Stimulated activated CD8-positive, alpha-beta memory T cell treated with anti-CD3 and anti-CD28 coated beads, Interleukin-15, amount 100 ng/mL, for 1 hour (primary cell): ENCODE measurements at regions not wholly inside any gene's neighbourhood (a gene's known extent, or its start where the extent isn't known, plus 50 kb on each side); places are given as distances from the start of the nearest gene placed in this dataset.
"Not testable (repeated sequence)": the region's sequence is repeated elsewhere in the genome, so short reads cannot be mapped to it uniquely, and the experiment has no call there.

Experiments
- DNase-seq: peaks from one replicate; pipeline ENCODE4 v3.0.0-alpha.2; 2020; ENCODE audit warnings: low read depth

DNA sequence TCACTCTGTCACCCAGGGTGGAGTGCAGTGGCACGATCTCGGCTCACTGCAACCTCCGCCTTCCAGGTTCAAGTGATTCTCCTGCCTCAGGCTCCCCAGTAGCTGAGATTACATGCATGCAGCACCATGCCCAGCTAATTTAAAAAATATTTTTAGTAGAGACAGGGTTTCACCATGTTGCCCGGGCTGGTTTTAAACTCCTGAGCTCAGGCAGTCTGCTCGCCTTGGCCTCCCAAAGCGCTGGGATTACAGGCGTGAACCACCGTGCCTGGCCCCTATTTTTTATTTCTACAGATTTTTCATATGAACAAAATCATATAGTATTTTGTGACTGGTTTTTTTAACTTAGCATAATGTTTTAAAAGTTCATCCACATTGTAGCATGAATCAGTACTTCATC lies 310.6 kb downstream of the RPS24 start:
- not testable (repeated sequence) for DNase-seq

DNA sequence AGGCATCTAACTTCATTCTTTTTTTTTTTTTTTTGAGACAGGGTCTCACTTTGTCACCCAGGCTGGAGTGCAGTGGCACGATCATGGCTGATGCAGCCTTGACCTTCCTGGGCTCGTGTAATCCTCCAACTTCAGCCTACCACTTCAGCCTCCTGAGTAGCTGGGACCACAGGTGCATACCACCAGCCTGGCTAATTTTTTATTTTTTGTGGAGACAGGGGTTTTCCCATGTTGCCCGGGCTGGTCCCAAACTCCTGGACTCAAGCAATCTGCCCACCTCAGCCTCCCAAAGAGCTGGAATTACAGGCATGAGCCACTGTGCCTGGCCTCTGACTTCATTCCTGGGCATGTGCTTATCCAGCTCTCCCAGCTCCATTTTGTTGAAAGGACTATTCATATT lies 311.9 kb downstream of the RPS24 start:
- not testable (repeated sequence) for DNase-seq

DNA sequence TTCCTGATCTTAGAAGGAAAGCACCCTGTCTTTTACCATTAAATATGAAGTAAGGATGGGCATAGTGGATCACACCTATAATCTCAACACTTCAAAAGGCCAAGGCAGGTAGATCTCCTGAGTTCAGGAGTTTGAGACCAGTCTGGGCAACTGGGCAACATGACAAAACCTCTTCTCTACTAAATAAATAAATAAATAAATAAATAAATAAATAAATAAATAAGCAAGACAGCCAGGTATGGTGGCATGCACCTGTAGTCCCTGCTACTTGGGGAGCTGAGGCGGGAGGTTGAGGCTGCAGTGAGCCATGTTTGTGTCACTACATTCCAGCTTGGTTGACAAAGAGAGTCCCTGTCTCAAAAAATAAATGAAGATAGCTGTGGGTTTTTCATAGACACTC lies 313.1 kb downstream of the RPS24 start:
- DNase-seq = no peak

DNA sequence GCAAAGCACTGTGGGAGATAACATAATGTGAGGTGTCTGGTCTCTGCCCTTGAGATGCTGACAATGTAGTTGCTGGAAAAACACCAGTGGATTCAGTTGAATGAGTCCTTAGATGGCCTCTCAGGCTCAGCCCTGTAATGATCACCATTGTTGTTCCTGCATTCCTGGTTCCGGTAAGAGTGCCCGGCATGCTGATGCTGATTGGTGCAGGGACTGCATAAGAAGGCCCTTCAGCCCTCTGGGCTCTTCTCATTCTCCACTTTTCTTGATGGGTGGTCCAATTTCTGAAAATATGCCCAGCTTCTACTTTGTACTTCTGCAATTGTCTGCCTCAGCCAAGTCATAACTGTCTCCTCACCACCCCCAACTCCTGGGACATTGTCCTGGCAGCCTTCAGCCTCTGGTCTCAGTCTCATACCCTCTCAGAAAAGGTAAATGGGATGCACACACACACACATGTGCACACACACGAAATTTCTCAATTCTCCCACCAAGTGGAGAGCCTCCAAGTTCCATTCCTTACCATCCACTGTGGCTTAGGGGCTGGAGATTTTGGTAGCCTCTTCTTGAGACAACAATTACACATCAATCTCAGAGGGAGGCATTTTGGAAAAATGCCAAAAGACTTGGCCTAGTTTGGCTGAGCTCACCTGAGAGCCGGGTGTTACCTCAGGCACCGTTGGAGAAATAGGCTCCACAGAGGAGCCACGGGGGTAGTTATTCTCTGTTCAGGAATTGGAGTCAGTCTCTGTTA lies 314.9 kb downstream of the RPS24 start:
- no peak for DNase-seq

DNA sequence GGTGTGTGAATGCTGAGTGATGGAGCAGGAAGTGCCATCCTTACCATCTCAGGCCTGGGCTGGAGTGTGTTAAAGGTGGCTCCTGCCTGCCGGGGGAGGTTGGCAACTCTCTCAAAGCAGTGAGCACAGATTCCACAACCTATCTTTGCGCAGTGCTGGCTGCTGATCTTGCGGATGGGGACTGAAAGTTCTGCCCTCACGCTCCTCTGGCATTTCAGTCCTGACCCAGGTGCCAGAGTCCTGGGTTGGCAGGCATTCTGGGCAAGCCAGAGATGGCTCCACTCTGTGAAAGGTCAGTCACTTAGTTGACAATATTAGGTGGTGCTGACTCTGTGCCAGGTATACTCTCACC lies 315.5 kb downstream of the RPS24 start:
- no peak for DNase-seq

DNA sequence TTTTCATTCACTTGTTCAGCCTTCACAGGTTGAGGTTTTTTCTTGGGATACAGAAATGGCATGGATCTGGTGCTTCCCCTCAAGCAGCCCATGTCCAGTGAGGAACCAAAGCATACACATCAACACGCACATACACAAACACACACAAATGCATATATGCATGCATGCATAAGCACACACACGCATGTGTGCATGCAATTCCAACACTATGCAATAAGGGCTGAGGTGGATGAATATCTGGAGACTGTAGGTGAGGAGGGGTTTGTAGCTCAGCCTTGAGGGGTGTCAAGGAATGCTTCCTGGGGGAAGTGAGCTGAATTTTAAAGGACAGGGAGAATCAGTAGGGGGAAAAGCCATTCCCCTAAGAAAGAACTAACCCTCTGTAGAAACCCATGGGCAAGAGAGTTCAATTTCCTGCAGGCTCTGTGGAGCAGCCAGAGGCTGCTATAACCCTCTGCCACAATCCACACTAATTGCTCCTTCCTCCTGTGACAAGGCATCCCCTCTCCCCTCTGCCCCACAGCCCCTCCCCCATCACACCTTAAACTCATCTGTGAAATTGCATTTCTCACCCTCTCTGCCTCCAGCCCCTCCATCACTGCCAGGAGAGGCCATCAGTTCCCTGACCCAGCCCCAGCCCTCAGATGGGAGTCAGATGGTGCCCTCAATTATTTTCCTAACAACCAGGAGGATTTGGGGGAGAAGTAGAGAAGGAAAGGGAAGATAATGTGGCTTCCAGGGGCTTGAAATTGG lies 316.4 kb downstream of the RPS24 start:
- DNase-seq = no peak

DNA sequence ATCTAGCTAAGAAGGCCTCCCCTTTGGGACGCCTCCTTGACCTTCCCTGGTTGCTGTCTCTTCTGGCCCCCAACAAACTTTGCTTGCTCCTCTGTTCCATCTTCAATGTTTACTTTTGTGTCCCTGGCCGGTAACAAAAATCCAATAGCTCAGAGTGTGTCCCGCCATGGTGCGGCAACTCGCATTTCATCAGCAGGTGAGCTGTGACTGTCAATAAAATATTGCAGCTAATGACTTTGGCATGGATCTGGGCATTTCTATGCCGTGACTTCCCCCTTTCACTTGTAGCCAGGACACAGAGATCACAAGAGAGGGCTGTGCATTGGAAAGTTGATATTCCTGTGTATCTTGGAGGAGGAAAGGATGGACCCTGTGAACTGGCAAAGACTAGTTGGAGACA lies 317.6 kb downstream of the RPS24 start:
- DNase-seq = no peak

DNA sequence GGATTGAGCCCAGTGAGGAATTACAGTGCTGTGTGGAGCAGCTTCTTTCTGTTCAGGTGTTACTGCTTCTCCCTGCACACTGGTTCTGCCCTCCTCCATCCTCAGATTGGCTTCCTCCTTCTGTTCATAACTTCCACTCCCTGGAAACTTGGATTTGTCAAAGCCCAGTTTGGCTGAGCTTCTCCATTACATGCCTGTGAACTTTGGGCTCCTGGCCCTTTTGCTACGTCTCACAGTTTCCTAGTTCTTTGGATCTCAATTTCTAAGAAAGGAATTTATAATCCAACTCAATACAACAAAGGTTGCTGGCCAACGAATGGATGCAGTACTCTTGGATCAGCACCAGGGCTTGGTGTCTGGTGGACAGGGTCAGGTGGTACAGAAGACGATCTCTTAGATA lies 318.1 kb downstream of the RPS24 start:
- no peak for DNase-seq

DNA sequence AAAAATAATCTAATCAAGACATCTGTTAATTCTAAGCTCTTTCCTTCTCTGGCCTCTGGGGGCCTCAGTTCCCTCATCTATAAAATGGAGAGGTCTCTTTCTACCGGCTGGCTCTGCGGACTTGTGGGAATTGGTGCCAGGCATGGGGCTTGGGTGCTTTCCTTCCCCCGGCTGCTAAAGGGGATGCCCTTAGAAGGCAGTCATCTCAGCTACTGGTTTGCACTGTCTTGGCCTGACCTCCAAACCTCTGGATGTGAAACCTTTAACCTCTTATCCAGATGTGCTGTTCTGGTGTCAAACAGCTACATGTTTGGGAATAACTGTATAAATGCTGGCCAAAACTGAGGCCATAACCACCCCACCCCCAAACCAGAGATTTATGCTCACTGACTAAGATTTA lies 320.0 kb downstream of the RPS24 start:
- no peak for DNase-seq

DNA sequence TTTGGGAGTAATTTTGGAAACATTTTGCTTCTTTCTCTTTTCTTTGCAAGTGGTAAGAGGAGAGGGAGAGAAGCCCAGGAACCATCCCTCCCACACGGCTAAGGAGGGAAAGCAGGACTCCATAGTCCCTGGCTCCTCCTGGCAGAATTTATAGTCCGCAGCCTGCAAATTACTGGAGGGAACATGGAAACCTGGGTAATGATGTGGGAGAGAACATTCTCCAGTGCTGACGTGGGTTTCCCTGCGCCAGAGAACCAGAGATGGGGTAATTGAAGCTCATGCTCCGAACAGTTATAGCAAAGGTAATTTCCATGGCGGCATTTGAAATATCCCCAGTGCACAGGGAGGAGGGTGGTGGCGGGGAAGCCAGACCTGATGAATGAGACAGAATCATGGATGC lies 320.4 kb downstream of the RPS24 start:
- DNase-seq = no peak

DNA sequence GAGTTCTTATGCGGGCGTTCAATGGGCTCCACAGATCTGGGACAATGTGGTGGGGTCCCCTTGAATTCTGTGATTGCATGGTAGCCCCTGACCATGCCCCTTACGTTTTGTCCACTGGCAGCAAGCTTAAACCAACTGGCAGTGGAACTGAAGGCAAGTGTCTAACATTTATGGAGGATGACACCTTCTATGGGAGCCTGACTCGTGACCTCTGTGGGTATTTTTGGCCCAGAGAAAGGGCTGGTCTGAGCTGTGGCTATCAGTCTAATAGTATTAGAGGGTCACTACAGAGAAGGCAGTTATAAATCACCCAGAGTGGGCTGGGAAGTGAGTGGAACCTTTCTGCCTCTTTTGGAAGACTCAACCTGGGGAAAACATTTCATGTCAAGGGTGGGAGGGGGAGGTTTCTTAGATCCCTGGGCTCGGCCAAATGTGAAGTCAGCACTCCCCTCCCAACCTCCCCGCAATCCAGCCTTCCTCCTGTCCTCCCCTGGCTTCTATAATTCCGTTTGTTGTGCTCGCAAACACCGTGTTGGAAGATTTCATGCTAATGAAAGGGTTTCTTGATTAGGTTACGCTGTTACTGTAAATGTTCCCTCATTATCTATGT lies 322.7 kb downstream of the RPS24 start:
- no peak for DNase-seq

DNA sequence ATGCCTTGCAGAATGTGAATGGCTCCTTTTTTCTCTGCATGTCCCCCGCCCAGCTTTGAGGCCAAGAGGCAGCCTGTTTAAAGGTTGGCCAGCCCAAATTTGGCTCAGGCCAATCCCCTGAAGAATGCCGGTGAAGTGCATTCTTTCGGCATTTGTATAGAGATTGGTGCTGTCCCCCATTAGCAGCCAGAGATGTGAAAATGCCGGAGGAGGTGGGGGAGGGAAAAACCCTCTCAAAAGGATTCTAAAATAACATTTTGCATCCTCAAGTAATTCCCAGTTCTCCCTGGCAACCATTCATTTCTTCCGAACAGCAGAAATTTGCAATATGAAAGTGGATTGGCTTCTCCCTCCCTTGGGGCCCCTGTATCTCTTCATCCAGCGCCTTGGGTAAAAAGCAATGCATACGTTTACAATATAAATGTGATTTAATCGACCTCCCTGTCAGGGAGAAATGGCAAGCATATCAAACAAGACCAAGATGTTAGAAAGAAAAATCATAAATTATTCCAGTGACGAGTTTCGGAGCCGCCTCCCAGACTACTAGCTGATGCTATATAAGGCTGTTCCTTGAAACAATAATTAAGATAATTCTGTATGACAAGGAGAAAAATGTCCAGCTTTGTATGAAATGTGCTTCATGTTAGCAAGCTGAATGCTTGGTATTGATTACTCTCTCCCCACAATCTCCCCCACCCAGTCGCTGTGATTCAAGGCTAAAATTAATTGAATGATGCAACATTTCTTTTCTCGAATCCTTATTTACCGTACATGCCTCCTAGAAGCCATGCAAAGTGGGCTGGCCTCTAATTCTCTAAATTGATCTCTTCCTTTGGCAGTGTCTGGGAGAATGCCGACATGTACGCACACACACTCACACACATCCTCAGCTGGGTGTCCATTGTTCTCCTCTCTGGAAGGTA lies 323.7 kb downstream of the RPS24 start:
- no peak for DNase-seq

DNA sequence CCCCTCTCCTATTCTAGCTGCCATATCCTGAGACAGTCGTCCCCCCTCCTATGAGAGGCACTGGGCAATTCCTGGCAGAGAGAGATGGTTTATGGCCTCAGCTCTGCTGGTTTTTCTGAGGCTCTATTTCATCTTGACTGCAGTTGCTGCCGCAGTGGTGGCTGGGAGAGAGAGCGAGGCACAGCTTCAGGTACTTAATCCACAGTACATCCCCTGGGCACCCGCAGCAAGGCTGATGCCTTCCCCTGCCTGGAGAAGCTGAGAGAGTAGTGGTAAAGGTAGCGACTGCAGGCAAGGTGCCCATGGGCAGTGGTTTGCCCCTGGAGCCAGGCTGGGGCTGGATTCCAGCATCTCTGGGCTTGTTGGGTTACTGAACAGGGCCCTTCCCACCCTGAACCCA lies 324.7 kb downstream of the RPS24 start:
- no peak for DNase-seq

DNA sequence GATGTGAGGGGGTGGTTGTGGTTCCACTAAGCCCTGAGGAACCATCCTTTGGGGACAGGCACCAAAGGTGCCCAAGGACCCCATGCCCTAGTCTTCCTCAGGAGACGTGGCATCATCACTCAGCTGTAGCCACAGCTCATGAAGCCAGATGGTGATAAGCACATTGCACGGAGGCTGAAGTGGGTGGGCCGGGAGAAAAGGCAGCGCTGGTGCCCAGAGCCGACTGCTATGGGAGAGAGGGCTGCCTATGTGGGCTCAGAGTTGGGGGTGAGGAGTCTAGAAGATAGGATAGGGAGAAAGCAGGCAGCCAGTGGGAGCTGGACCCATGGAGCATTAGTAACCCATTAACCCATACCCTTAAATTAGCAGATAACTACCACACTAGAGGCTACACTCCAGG lies 325.3 kb downstream of the RPS24 start:
- DNase-seq = no peak

DNA sequence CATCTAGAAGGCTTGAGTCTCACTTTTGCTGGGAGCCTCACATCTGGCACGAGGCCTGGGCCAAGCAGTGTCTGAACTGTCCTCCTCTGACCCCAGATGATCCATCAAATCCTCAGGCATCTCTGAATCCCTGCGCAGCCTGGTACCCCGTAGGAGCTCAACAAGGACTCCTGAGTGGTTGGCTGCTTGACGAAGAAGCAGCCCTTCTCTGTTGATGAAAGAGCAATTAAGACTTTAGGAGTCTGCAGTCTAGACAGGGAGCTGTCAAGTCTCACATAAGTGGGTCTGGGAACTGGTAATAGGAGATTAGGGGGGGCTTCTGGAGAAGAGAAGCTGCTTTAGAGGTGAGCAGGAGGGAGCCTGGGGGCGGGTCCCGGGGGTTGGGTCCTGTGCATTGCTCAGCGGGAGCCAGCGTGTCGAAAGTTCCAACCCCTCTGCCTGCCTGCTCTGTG lies 326.0 kb downstream of the RPS24 start:
- DNase-seq = no peak

DNA sequence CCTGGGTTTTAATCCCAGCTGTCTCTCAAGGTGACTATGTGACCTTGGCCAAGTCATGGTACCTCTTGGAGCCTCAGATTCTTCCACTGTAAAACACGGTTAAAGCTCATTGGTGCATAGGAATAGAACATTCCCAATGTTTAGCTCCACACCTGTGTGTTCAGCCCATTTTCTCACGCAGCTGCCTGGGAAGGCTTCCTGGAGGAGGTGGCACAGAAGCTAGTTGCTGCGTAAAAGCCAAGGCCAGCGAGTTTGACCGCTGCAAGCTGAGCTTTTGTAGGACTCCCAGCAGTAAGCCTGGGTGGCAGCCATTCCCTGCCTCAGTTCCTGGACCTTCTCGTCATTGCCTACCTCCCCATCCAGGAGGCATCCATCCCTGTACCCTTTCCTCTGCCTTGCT lies 326.6 kb downstream of the RPS24 start:
- no peak for DNase-seq

DNA sequence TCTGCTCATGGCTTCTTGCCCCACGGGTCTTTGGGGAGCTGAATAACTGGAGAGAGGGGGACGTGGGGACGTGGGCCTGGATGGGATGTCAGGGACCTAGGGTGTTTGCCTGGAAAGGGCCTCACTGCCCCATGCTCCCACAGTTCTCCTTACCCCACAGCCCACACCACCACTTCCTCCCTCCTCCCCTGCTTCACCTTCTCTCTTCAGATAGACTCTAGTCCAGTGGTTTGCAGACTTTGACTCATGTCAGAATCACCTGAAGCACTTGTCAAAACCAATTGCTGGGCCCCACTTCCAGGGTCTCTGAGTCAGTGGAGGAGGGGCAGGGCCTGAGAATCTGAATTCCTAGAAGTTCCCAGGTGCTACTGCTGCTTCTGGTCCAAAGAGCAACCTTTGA lies 327.4 kb downstream of the RPS24 start:
- no peak for DNase-seq

DNA sequence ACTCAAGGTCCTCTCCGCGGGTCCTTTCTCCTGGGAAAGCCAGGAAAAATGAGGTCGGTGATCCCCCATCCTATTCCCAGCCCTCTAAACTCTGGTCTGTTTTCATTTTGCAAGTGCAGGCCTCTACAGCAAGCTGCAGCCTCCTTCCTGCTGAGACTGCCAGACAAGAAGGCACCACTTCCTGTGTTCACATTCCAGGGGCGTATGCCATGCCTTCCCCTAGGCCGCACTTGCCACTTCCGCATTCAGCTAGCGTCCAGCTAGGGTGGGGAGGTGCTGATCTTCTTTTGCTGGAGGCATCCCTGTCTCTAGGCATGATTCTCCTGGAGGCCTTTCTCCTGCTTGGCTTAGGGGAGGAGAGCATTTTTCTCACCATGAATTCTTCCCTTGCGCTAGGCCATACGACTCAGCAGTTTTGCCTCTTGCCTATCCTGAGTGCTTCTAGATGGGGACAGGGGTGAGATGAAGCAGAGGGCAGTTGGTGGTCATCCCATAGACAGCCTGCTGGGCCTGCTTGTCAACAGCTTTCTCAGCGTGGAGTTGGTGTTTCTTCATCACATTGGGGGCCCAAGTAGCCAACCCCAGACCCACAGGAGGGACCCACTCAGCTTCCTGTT lies 328.9 kb downstream of the RPS24 start:
- no peak for DNase-seq

DNA sequence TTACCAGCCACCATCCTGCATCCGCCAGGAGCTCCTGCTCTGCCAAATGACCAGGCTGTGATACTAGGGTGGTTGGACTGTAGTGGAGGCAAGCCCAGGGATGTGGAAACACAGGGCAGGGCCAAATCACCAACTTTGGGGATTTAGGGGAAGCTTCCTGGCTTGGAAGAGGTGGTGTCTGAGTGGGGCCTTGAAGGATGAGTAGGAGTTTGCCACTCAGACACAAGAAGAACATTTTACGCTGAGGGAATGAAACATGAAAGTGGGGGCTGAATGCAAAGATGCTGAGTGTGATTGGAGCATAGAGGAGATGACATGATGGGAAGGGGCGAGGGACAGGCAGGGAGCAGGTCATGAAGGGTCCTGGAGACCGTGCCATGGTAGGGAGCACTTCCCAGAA lies 329.5 kb downstream of the RPS24 start:
- DNase-seq = no peak

DNA sequence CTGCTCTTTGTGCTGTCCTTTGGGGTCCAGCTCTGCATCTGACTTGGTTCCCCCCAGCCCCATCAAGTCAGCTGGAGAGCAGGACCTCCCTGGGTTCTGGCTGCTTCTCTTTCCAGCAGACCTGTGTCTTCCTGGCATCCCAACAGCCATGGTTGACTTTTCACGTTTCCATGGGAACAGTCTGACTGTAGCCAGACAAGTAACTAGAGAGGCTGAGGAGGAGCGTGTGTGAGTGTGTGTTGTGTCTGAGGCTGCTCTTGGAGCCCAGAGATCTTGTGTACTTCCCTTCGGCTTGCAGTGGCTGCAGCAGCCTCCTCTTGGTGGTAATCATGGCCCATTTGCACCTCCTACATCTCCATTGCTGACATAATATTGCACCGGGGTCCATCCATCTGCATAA lies 332.0 kb downstream of the RPS24 start:
- no peak for DNase-seq

DNA sequence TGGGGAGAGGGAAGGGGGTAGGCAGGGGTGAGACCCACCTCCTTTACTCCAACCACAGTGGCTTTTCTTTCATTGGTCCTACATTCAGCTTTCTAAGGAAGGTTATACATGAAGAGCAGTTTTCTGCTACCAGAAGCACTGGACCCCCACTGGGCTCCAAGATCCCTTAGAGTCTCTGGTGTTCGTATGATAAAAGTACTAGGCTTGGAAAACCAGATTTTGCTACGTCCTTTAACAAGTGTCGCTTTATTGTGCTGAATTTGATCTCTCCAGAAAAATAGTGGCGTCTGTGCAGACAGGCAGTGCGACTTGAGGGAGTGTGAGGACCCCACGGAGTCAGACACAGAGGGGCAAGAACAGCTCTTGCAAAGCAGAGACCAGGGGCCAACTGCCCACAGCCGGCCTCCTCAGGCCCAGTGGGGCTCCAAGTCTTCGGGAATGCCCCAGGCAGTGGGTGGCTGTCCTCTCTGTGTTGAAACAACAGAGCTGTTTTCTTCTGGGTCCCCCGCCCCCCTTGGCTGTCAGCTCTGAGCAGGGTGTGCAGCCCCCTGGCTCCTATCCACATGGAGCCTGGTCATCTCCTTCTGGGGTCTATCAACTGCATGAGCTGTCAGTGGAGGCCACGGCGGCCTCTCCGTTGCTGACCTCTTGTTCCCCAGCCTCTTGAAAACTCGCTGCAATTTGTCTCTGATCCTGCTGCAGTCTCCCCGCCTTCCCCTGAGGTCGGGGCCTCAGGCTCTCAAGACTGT lies 333.2 kb downstream of the RPS24 start:
- DNase-seq = no peak
